Spleen (tissue), 11 donors: ENCODE measurements at regions not wholly inside any gene's neighbourhood (a gene's known extent, or its start where the extent isn't known, plus 50 kb on each side); places are given as distances from the start of the nearest gene placed in this dataset.

Source experiments
- DNase-seq: peaks from one replicate; pipeline ENCODE4 v3.0.0-alpha.2; 2020
- H3K27ac ChIP-seq, 8 donors: fragments of 200-600 bp; sonication (generic) in 7 of 8; 1 replicate in 4 of 8; 2 replicates in 4 of 8; pipeline versions ENCODE4 v1.5.0 to v1.8.0; 2016 to 2021; ENCODE audit warnings: inconsistent platforms in 4 of 8, mild to moderate bottlenecking in 4 of 8, moderate library complexity in 1 of 8
- H3K27me3 ChIP-seq, 7 donors: fragments of 200-600 bp; sonication (generic) in 6 of 7; replicated peaks in 1 of 7; 1 replicate in 4 of 7; 2 replicates in 3 of 7; pipeline versions ENCODE4 v1.5.0 to v1.8.0; 2016 to 2021; ENCODE audit warnings: inconsistent platforms in 3 of 7, mild to moderate bottlenecking in 1 of 7
- H3K36me3 ChIP-seq, 6 donors: fragments of 200-600 bp; sonication (generic) in 5 of 6; 1 replicate in 4 of 6; 2 replicates in 2 of 6; pipeline versions ENCODE4 v1.5.0 to v1.8.0; 2016 to 2021; ENCODE audit warnings: inconsistent platforms in 2 of 6
- H3K4me1 ChIP-seq, 6 donors: fragments of 200-600 bp; sonication (generic) in 5 of 6; 1 replicate in 3 of 6; 2 replicates in 3 of 6; pipeline versions ENCODE4 v1.5.0 to v1.8.0; 2016 to 2021; ENCODE audit warnings: inconsistent platforms in 3 of 6
- H3K4me3 ChIP-seq, 8 donors: fragments of 200-600 bp; sonication (generic) in 7 of 8; 1 replicate in 4 of 8; 2 replicates in 4 of 8; pipeline versions ENCODE4 v1.5.0 to v1.8.0; 2016 to 2021; ENCODE audit warnings: inconsistent platforms in 4 of 8, mild to moderate bottlenecking in 4 of 8, moderate library complexity in 2 of 8
- H3K9me3 ChIP-seq, 8 donors: fragments of 200-600 bp; sonication (generic) in 7 of 8; 1 replicate in 4 of 8; 2 replicates in 4 of 8; pipeline versions ENCODE4 v1.5.0 to v1.8.0; 2016 to 2021; ENCODE audit warnings: inconsistent platforms in 4 of 8
- POLR2A ChIP-seq, 3 donors: fragments of 450-650 bp; IDR thresholded peaks; one replicate each; pipeline ENCODE4 v1.5.1; 2017; ENCODE audit warnings: antibody characterized with exemption in 3 of 3, mild to moderate bottlenecking in 1 of 3
- POLR2AphosphoS5 ChIP-seq, 3 donors: sonication (generic); formaldehyde crosslinking; IDR thresholded peaks; one replicate each; pipeline ENCODE4 v1.5.1; 2017; ENCODE audit warnings: antibody characterized with exemption in 3 of 3
- WGBS, 5 donors: extraction: QIAGEN DNeasy Blood & Tissue Kit in 3 of 5; methylation state at CpG; one replicate each; pipeline versions ENCODE4 v1.1.5 to v1.1.7; 2013 to 2018; 5-methylcytosine and 5-hydroxymethylcytosine counted together
- intact Hi-C: fragments of 100-400 bp; cut with DNase I; formaldehyde crosslinking; loops from one replicate; pipeline ENCODE4 v1.15.0; 2023; ENCODE audit warnings: low total_unique reads
- TF ChIP-seq, protein P1 (sequence below), 11 experiments: fragments of 200-600 bp in 7 of 11; fragments of 450-650 bp in 4 of 11; sonication (generic) in 4 of 11; IDR thresholded peaks in 8 of 11; conservative IDR thresholded peaks in 3 of 11; 1 replicate in 7 of 11; 2 replicates in 4 of 11; pipeline versions ENCODE4 v1.4.0 to v1.8.0; 2016 to 2021; ENCODE audit warnings: antibody characterized with exemption in 11 of 11, inconsistent platforms in 4 of 11, mild to moderate bottlenecking in 1 of 11
- donor health status: healthy with polysubstance abuse.
- donor health status: DM: no; HTN: no; CAD: no; lungs with moderate emphysema.
- donor health status: DM: no; HTN: no; CAD: no.
- donor health status: Bipolar disorder and iron deficiency.
- donor health status: healthy.
- donor health status: DM: no; HTN: no; CAD: no.
- donor health status: DM: yes; HTN: yes; CAD: no.

DNA sequence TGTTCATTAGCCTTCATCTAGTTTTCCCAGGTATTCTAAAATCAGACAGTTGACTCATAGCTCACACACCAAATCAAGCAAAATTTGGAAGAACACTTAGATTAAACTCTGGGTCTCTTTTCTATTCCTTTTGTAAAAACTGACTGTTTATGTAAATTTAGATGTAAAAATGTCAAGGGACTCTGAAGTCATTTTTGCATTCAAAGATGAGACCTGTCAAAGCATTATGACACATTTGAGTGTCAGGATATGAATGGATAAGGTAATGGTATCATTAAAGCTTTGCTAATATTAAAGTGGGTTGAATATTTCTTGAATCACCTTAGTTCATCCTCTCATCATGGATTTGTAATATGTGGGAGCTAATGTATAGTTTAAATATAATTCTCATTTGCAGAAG, 348.1 kb upstream of the NRXN1 start:
- Histone ChIP-seq H3K9me3 (peaks cover 0 to 19% (median 13%) of the 10 kb centered on the region in 8 donors), H3K27me3 (no peaks in the 10 kb centered on the region), H3K36me3 (no peaks in the 10 kb centered on the region), H3K4me3 (no peak overlapping the region), H3K27ac (no peak overlapping the region), H3K4me1 (no peaks in the 10 kb centered on the region)
- TF ChIP-seq, protein P1, sequence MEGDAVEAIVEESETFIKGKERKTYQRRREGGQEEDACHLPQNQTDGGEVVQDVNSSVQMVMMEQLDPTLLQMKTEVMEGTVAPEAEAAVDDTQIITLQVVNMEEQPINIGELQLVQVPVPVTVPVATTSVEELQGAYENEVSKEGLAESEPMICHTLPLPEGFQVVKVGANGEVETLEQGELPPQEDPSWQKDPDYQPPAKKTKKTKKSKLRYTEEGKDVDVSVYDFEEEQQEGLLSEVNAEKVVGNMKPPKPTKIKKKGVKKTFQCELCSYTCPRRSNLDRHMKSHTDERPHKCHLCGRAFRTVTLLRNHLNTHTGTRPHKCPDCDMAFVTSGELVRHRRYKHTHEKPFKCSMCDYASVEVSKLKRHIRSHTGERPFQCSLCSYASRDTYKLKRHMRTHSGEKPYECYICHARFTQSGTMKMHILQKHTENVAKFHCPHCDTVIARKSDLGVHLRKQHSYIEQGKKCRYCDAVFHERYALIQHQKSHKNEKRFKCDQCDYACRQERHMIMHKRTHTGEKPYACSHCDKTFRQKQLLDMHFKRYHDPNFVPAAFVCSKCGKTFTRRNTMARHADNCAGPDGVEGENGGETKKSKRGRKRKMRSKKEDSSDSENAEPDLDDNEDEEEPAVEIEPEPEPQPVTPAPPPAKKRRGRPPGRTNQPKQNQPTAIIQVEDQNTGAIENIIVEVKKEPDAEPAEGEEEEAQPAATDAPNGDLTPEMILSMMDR (IDR thresholded peaks at IDR 0.05 in 8 of 11, conservative IDR thresholded peaks at IDR 0.05 in 3 of 11) = no peak
- TF ChIP-seq POLR2AphosphoS5 (IDR thresholded peaks at IDR 0.05) (no peak), POLR2A (IDR thresholded peaks at IDR 0.05) (no peak)
- intact Hi-C loops = no loop called here
- no peak for DNase-seq

DNA sequence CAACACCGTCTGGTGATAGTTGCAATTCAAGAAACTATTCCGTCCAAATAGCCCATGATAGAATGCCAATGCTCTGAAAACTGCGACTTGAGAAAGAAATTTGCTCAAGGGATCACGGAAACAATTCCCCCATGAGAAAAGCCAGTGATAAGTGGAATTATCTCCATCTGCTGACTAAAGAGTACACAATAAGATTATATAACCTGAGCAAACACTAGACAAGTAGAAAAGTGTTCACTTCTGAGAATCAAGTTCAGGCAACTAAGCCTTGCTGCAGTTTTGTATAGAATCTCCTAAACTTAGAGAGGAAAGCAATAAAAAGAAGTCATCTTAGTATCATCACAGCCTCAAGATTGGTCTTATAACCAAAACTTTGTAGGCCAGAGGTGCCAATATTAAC, 336.3 kb upstream of the NRXN1 start:
- no peak for TF ChIP-seq POLR2AphosphoS5 (IDR thresholded peaks at IDR 0.05)
- Histone ChIP-seq H3K4me3 (no peak overlapping the region), H3K36me3 (no peaks in the 10 kb centered on the region), H3K4me1 (no peaks in the 10 kb centered on the region), H3K27ac (no peak overlapping the region), H3K27me3 (no peaks in the 10 kb centered on the region), H3K9me3 (peaks cover 0 to 9% (median 0%) of the 10 kb centered on the region in 8 donors)
- no peak for DNase-seq
- intact Hi-C loops = no loop called here
- 86 to 94% (median 88%) methylated on average over 4 of the region's 4 CpGs for WGBS, 5 donors

DNA sequence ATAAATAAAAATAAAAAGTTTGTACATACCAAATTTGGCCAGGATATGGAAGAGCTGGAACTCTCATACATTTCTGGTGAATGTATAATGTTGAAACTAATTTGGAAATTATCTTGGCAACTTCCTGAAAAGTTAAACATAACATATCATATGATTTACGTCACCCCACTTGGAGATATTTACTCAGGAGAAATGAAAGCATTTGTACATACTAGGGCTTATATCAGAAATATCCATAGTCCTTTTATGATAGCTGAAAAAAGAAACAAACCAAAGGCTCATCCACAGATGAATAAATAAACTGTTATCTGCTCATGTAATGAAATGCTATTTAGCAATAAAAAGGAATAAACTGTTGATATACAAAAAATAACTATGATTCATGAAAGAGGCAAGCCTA, 318.2 kb upstream of the NRXN1 start:
- DNase-seq = no peak
- H3K36me3 ChIP-seq = no peaks in the 10 kb centered on the region
- no peak overlapping the region for H3K27ac ChIP-seq
- intact Hi-C loops = no loop called here
- no peaks in the 10 kb centered on the region for H3K4me1 ChIP-seq
- WGBS, 5 donors = 55 to 66% (median 62%) methylated on average over 1 of the region's 1 CpG
- TF ChIP-seq POLR2AphosphoS5 (IDR thresholded peaks at IDR 0.05) = no peak
- no peak for TF ChIP-seq POLR2A (IDR thresholded peaks at IDR 0.05)
- TF ChIP-seq, protein P1 (IDR thresholded peaks at IDR 0.05 in 8 of 11, conservative IDR thresholded peaks at IDR 0.05 in 3 of 11) = no peak
- peaks cover 0 to 3% (median 0%) of the 10 kb centered on the region in 8 donors for H3K9me3 ChIP-seq
- H3K27me3 ChIP-seq = no peaks in the 10 kb centered on the region
- no peak overlapping the region for H3K4me3 ChIP-seq

DNA sequence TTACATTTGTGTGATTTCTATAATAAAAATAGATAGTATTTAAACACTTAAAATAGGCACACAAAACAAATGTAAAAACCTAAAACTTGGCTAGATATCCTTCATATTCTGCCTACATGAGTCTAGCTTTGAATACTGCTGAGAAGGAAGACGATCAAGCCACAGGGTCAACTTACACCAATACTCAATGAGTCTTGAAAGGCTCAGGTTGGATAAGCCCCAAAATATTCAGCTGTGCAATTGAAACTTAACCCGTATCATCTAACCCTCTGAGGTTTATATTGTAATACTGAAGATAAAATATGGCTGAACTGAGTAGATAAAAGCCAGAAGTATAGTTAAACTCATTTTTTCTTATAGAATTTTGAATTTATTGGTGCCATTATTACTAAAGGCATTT, 313.0 kb upstream of the NRXN1 start:
- 75 to 95% (median 84%) methylated on average over 2 of the region's 2 CpGs for WGBS, 5 donors
- intact Hi-C loops = no loop called here
- no peak overlapping the region for H3K27ac ChIP-seq
- H3K4me3 ChIP-seq = no peak overlapping the region
- H3K9me3 ChIP-seq = no peaks in the 10 kb centered on the region
- TF ChIP-seq, protein P1 (IDR thresholded peaks at IDR 0.05 in 8 of 11, conservative IDR thresholded peaks at IDR 0.05 in 3 of 11) = no peak
- TF ChIP-seq POLR2AphosphoS5 (IDR thresholded peaks at IDR 0.05) = no peak
- TF ChIP-seq POLR2A (IDR thresholded peaks at IDR 0.05) = no peak
- no peak for DNase-seq
- no peaks in the 10 kb centered on the region for H3K4me1 ChIP-seq
- no peaks in the 10 kb centered on the region for H3K36me3 ChIP-seq
- no peaks in the 10 kb centered on the region for H3K27me3 ChIP-seq
